HCT116 (cell line): ENCODE measurements at regions not wholly inside any gene's neighbourhood (a gene's known extent, or its start where the extent isn't known, plus 50 kb on each side); places are given as distances from the start of the nearest gene placed in this dataset.

ENCODE experiments used
- ATAC-seq: fragments of 200-7000 bp; cut with Tn5 transposase; 2 replicates; pipeline ENCODE4 v1.9.1; 2020; ENCODE audit warnings: mild to moderate bottlenecking, moderate library complexity
- BruUV-seq: library from RNA; stranded (reverse); fragments of 400-500 nt; replicated peaks from 2 replicates; lab custom pipeline; 2021; lab: Mats Ljungman, UMichigan
- CTCF ChIA-PET: fragments of 300-600 bp; sonication (Branson Sonifier 250); formaldehyde crosslinking; loops from one replicate; lab custom pipeline; 2021; ENCODE audit warnings: antibody characterized with exemption; lab: Charles Lee
- POLR2A ChIA-PET: fragments of 300-600, 350-600 bp; sonication (Branson Sonifier 250); formaldehyde crosslinking; loops from one replicate; lab custom pipeline; 2021; ENCODE audit warnings: antibody characterized with exemption; lab: Charles Lee
- RAD21 ChIA-PET, 2 experiments: fragments of 300-600 bp; sonication (Branson Sonifier 250); formaldehyde crosslinking; loops; one replicate each; lab custom pipeline; 2023; ENCODE audit warnings: low total read pairs in 2 of 2; ENCODE audit not compliant: uncharacterized antibody in 2 of 2, unreplicated experiment in 2 of 2, low non-redundant PET in 1 of 2; lab: Charles Lee
- DNase-seq: peaks from one replicate; pipeline ENCODE4 v3.0.0-alpha.2; 2010; ENCODE audit warnings: low read depth, low spot score
- H2AFZ ChIP-seq: fragments of 200-600 bp; shearing (Covaris generic), sonication (generic); 2 replicates; pipeline ENCODE4 v1.6.1; 2017; ENCODE audit warnings: low read depth, mixed run types, mixed read lengths, antibody characterized with exemption, low read length; ENCODE audit not compliant: poor library complexity, severe bottlenecking
- H3K27ac ChIP-seq: 2 replicates; pipeline ENCODE4 v1.5.1; 2012; ENCODE audit warnings: low read depth, low read length
- H3K27me3 ChIP-seq: fragments of 200-600 bp; sonication (generic); 2 replicates; pipeline ENCODE4 v1.6.1; 2016; ENCODE audit warnings: mixed run types, low read length, mixed read lengths; ENCODE audit not compliant: insufficient read depth
- H3K36me3 ChIP-seq, 2 experiments: fragments of 200-500 bp in 1 of 2; fragments of 200-600 bp in 1 of 2; sonication (Bioruptor generic) in 1 of 2; sonication (generic) in 1 of 2; 2 replicates each; pipeline versions ENCODE4 v1.5.1 to v1.6.1; 2014 to 2016; ENCODE audit warnings: low read length in 2 of 2, inconsistent platforms in 1 of 2, mixed read lengths in 1 of 2, mixed run types in 1 of 2; ENCODE audit not compliant: insufficient read depth in 2 of 2, control insufficient read depth in 1 of 2
- H3K4me1 ChIP-seq, 2 experiments: fragments of 200-600 bp in 1 of 2; sonication (generic) in 1 of 2; 2 replicates each; pipeline versions ENCODE4 v1.5.1 to v1.6.1; 2012 to 2017; ENCODE audit warnings: low read length in 2 of 2, inconsistent platforms in 1 of 2, mild to moderate bottlenecking in 1 of 2, mixed read lengths in 1 of 2, mixed run types in 1 of 2, moderate library complexity in 1 of 2; ENCODE audit not compliant: insufficient read depth in 2 of 2, control insufficient read depth in 1 of 2
- H3K4me2 ChIP-seq: fragments of 200-600 bp; sonication (generic); 2 replicates; pipeline ENCODE4 v1.6.1; 2017; ENCODE audit warnings: mixed run types, low read length, mixed read lengths
- H3K4me3 ChIP-seq, 2 experiments: fragments of 200-600 bp in 1 of 2; sonication (generic) in 1 of 2; replicated peaks in 1 of 2; 2 replicates each; pipeline ENCODE4 v1.5.1; 2011 to 2016; ENCODE audit warnings: low read length in 2 of 2, control low read depth in 1 of 2, low read depth in 1 of 2, mild to moderate bottlenecking in 1 of 2, mixed read lengths in 1 of 2, mixed run types in 1 of 2
- H3K79me2 ChIP-seq: fragments of 200-600 bp; sonication (generic); 2 replicates; pipeline ENCODE4 v1.6.1; 2017; ENCODE audit warnings: mild to moderate bottlenecking, mixed run types, low read length, moderate library complexity, mixed read lengths; ENCODE audit not compliant: insufficient read depth
- H3K9ac ChIP-seq: fragments of 200-600 bp; sonication (generic); 2 replicates; pipeline ENCODE4 v1.6.1; 2016; ENCODE audit warnings: low read length, mixed read lengths
- H3K9me2 ChIP-seq: fragments of 200-600 bp; sonication (generic), shearing (Covaris generic); 2 replicates; pipeline ENCODE4 v1.6.1; 2017; ENCODE audit warnings: mixed run types, mild to moderate bottlenecking, moderate library complexity; ENCODE audit not compliant: insufficient read depth
- H3K9me3 ChIP-seq, 2 experiments: fragments of 200-500 bp in 1 of 2; fragments of 200-600 bp in 1 of 2; sonication (Bioruptor generic) in 1 of 2; sonication (generic) in 1 of 2; 2 replicates each; pipeline ENCODE4 v1.6.1; 2014 to 2017; ENCODE audit warnings: low read length in 2 of 2, mixed read lengths in 2 of 2, inconsistent platforms in 1 of 2, low read depth in 1 of 2, mild to moderate bottlenecking in 1 of 2, mixed run types in 1 of 2, moderate library complexity in 1 of 2; ENCODE audit not compliant: control insufficient read depth in 1 of 2, insufficient read depth in 1 of 2
- H4K20me1 ChIP-seq: fragments of 200-600 bp; sonication (generic), shearing (Covaris generic); 2 replicates; pipeline ENCODE4 v1.6.1; 2017; ENCODE audit warnings: mixed run types, mild to moderate bottlenecking, moderate library complexity; ENCODE audit not compliant: insufficient read depth
- CBX3 ChIP-seq: IDR thresholded peaks from 2 replicates; pipeline ENCODE4 v1.6.1; 2012; ENCODE audit warnings: low read depth
- ELF1 ChIP-seq: IDR thresholded peaks from 2 replicates; pipeline ENCODE4 v1.6.1; 2012; ENCODE audit warnings: low read depth, borderline replicate concordance
- EZH2phosphoT487 ChIP-seq: fragments of 200-600 bp; IDR thresholded peaks from 2 replicates; pipeline ENCODE4 v1.6.1; 2018; ENCODE audit warnings: antibody characterized with exemption, borderline replicate concordance
- POLR2AphosphoS5 ChIP-seq: IDR thresholded peaks from 2 replicates; pipeline ENCODE4 v1.6.1; 2011; ENCODE audit warnings: mild to moderate bottlenecking, low read depth, low read length, moderate library complexity
- RAD21 ChIP-seq: IDR thresholded peaks from 2 replicates; pipeline ENCODE4 v1.6.1; 2012; ENCODE audit warnings: low read depth, mild to moderate bottlenecking
- SIN3A ChIP-seq: IDR thresholded peaks from 2 replicates; pipeline ENCODE4 v1.6.1; 2012; ENCODE audit warnings: low read depth
- SP1 ChIP-seq: IDR thresholded peaks from 2 replicates; pipeline ENCODE4 v1.6.1; 2012; ENCODE audit warnings: low read depth
- TCF7L2 ChIP-seq: IDR thresholded peaks from 2 replicates; pipeline ENCODE4 v1.7.0; 2011; ENCODE audit warnings: borderline replicate concordance, inconsistent platforms; ENCODE audit not compliant: insufficient read depth, insufficient read length; ENCODE audit errors: extremely low read depth
- YY1 ChIP-seq: IDR thresholded peaks from 2 replicates; pipeline ENCODE4 v1.6.1; 2011; ENCODE audit warnings: low read length, low read depth, moderate library complexity, mild to moderate bottlenecking; ENCODE audit not compliant: insufficient replicate concordance; ENCODE audit errors: extremely low read depth
- ZNF274 ChIP-seq: fragments of 200-500 bp; sonication (Bioruptor generic); IDR thresholded peaks from 2 replicates; pipeline ENCODE4 v1.6.1; 2014; ENCODE audit warnings: mild to moderate bottlenecking, low read depth, low read length, inconsistent platforms
- intact Hi-C: fragments of 100-400 bp; cut with micrococcal nuclease; formaldehyde crosslinking; loops from 2 replicates; pipeline ENCODE4 v1.10.0; 2022
- TF ChIP-seq, protein P1 (sequence below): IDR thresholded peaks from 2 replicates; pipeline ENCODE4 v1.6.1; 2012; ENCODE audit warnings: low read depth
- TF ChIP-seq, protein P2 (sequence below): IDR thresholded peaks from 2 replicates; pipeline ENCODE4 v1.6.1; 2011; ENCODE audit warnings: mild to moderate bottlenecking, low read length, moderate library complexity; ENCODE audit not compliant: insufficient replicate concordance; ENCODE audit errors: extremely low read depth

- H3K9me2 ChIP-seq = no peaks in the 10 kb centered on the region
- TF ChIP-seq POLR2AphosphoS5 (no peak), EZH2phosphoT487 (no peak), SP1 (no peak), YY1 (no peak), CBX3 (no peak), ELF1 (no peak), ZNF274 (no peak), RAD21 (no peak), SIN3A (no peak), TCF7L2 (no peak)
- TF ChIP-seq, protein P1, sequence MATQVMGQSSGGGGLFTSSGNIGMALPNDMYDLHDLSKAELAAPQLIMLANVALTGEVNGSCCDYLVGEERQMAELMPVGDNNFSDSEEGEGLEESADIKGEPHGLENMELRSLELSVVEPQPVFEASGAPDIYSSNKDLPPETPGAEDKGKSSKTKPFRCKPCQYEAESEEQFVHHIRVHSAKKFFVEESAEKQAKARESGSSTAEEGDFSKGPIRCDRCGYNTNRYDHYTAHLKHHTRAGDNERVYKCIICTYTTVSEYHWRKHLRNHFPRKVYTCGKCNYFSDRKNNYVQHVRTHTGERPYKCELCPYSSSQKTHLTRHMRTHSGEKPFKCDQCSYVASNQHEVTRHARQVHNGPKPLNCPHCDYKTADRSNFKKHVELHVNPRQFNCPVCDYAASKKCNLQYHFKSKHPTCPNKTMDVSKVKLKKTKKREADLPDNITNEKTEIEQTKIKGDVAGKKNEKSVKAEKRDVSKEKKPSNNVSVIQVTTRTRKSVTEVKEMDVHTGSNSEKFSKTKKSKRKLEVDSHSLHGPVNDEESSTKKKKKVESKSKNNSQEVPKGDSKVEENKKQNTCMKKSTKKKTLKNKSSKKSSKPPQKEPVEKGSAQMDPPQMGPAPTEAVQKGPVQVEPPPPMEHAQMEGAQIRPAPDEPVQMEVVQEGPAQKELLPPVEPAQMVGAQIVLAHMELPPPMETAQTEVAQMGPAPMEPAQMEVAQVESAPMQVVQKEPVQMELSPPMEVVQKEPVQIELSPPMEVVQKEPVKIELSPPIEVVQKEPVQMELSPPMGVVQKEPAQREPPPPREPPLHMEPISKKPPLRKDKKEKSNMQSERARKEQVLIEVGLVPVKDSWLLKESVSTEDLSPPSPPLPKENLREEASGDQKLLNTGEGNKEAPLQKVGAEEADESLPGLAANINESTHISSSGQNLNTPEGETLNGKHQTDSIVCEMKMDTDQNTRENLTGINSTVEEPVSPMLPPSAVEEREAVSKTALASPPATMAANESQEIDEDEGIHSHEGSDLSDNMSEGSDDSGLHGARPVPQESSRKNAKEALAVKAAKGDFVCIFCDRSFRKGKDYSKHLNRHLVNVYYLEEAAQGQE = no peak
- TF ChIP-seq, protein P2, sequence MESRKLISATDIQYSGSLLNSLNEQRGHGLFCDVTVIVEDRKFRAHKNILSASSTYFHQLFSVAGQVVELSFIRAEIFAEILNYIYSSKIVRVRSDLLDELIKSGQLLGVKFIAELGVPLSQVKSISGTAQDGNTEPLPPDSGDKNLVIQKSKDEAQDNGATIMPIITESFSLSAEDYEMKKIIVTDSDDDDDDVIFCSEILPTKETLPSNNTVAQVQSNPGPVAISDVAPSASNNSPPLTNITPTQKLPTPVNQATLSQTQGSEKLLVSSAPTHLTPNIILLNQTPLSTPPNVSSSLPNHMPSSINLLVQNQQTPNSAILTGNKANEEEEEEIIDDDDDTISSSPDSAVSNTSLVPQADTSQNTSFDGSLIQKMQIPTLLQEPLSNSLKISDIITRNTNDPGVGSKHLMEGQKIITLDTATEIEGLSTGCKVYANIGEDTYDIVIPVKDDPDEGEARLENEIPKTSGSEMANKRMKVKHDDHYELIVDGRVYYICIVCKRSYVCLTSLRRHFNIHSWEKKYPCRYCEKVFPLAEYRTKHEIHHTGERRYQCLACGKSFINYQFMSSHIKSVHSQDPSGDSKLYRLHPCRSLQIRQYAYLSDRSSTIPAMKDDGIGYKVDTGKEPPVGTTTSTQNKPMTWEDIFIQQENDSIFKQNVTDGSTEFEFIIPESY = no peak
- no peaks in the 10 kb centered on the region for H3K9me3 ChIP-seq
- ChIA-PET POLR2A (no interaction called here), CTCF (no interaction called here), RAD21 (no interaction called here)
- BruUV-seq = no TSS peak
- no peaks in the 10 kb centered on the region for H3K36me3 ChIP-seq
- no peak for ATAC-seq
- no peak for DNase-seq
- intact Hi-C loops = no loop called here
- H3K27me3 ChIP-seq = no peaks in the 10 kb centered on the region
- H3K9ac ChIP-seq = no peak overlapping the region
- H3K4me3 ChIP-seq = no peak overlapping the region
- no peaks in the 10 kb centered on the region for H4K20me1 ChIP-seq
- no peak overlapping the region for H3K4me2 ChIP-seq
- no peaks in the 10 kb centered on the region for H3K79me2 ChIP-seq
- no peak overlapping the region for H3K27ac ChIP-seq
- H3K4me1 ChIP-seq = peaks cover 0 to 9% of the 10 kb centered on the region in 2 experiments; a peak in 2 of 4 replicates
- H2AFZ ChIP-seq = no peak overlapping the region
These were observed 162.1 kb downstream of the ZIC5 start for GRCh38 chr13:99809496-99809895.
